ENCODE measurements at regions not wholly inside any gene's neighbourhood (a gene's known extent, or its start where the extent isn't known, plus 50 kb on each side); places are given as distances from the start of the nearest gene placed in this dataset.

DNA sequence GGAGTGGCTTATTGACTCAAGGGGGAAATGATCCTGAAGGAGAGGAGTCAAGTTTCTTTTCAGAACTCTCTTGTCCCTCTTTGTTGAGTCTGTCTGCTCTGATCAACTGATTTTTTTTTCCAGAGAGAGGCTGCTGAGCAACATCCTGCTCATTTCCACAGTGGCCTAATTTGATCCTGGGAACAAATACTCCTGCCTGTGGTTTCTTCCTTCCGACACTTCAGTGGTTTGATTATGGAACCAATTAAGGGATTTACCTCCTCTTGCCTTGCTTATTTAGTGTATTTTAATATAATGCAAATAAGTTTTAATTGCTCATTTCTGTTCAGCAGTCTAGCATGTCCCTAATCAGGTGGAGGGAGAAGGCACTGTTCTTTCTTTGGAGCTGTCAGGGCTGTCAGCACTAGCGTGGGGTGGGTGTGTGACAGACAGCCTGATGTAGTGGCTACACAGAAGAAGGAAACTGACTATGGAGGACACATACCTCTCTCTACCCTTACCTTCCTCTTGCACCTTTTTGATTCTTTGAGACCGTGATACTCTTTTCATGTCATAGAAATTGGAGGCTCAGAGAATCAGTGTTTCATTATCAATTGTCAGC lies 344.9 kb upstream of the STXBP6 start:
- no peak overlapping the region for H3K27ac ChIP-seq
- ATAC-seq (peak in 2 of 8 donors; percentile 67 to 75), DNase-seq (no peak)
- no peaks in the 10 kb centered on the region for H3K9me3 ChIP-seq
- no peak overlapping the region for H3K4me3 ChIP-seq
- H3K27me3 ChIP-seq, result no peaks in the 10 kb centered on the region
- TF ChIP-seq, protein P1, sequence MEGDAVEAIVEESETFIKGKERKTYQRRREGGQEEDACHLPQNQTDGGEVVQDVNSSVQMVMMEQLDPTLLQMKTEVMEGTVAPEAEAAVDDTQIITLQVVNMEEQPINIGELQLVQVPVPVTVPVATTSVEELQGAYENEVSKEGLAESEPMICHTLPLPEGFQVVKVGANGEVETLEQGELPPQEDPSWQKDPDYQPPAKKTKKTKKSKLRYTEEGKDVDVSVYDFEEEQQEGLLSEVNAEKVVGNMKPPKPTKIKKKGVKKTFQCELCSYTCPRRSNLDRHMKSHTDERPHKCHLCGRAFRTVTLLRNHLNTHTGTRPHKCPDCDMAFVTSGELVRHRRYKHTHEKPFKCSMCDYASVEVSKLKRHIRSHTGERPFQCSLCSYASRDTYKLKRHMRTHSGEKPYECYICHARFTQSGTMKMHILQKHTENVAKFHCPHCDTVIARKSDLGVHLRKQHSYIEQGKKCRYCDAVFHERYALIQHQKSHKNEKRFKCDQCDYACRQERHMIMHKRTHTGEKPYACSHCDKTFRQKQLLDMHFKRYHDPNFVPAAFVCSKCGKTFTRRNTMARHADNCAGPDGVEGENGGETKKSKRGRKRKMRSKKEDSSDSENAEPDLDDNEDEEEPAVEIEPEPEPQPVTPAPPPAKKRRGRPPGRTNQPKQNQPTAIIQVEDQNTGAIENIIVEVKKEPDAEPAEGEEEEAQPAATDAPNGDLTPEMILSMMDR (IDR thresholded peaks at IDR 0.05), result no peak
- H3K36me3 ChIP-seq, result no peaks in the 10 kb centered on the region
- WGBS, 2 donors, result 42 to 50% methylated on average over 3 of the region's 3 CpGs
- intact Hi-C loops (cut with DNase I), result no loop called here
- peaks cover 0 to 5% (median 0%) of the 10 kb centered on the region in 9 donors for H3K4me1 ChIP-seq

DNA sequence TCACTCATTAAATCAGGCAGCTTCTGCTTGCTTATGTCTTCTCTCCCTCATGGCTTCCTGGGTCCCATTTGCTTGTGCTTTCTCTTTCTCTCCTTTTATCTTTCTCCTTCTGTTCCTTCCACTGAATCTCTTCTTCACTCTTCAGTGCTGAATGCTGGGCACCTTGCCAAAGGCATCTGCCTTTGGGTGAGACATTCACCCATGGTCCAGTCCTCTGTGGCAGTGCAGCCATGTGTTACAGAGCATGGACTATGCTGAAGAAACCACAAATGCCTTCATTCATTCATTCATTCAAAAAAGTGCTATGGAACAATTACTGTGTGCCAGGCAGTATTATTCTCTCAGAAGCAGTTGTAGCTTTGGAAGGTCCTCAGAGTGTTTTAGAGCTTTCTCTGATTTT lies 344.4 kb upstream of the STXBP6 start:
- no peak overlapping the region for H3K27ac ChIP-seq
- H3K4me1 ChIP-seq, result peaks cover 0 to 5% (median 0%) of the 10 kb centered on the region in 9 donors
- intact Hi-C loops (cut with DNase I), result no loop called here
- TF ChIP-seq, protein P1 (IDR thresholded peaks at IDR 0.05), result no peak
- no peak for ATAC-seq
- H3K36me3 ChIP-seq, result no peaks in the 10 kb centered on the region
- H3K27me3 ChIP-seq, result no peaks in the 10 kb centered on the region
- DNase-seq, result no peak
- H3K4me3 ChIP-seq, result no peak overlapping the region
- H3K9me3 ChIP-seq, result no peaks in the 10 kb centered on the region

DNA sequence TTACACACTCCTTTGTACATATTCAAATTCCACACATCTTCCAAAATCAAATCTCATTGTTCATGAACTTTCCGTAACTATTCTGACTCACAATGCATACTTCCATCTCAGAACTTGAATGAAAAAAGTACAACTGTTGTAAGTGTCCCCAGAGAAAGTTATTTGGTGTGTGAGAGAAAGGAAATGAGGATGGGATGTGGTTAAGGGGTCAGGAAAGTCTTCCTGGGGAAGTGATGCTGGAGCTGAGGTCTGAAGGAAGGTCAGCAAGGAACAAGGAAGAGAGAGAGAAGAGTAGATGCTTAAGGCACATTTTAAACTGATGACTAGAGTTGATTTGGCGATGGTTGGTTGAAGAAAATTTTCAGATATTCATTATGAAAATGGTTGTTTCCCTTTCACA lies 340.0 kb upstream of the STXBP6 start:
- Histone ChIP-seq H3K27me3 (peaks cover 0 to 2% (median 0%) of the 10 kb centered on the region in 7 donors), H3K27ac (no peak overlapping the region), H3K4me3 (no peak overlapping the region), H3K9me3 (peaks cover 0 to 9% (median 0%) of the 10 kb centered on the region in 11 donors), H3K4me1 (peaks cover 0 to 5% (median 0%) of the 10 kb centered on the region in 9 donors), H3K36me3 (no peaks in the 10 kb centered on the region)
- intact Hi-C loops (cut with DNase I), result no loop called here
- 69 to 78% methylated on average over 2 of the region's 2 CpGs for WGBS, 2 donors
- TF ChIP-seq, protein P1 (IDR thresholded peaks at IDR 0.05), result no peak
- ATAC-seq, result no peak
- DNase-seq, result no peak

DNA sequence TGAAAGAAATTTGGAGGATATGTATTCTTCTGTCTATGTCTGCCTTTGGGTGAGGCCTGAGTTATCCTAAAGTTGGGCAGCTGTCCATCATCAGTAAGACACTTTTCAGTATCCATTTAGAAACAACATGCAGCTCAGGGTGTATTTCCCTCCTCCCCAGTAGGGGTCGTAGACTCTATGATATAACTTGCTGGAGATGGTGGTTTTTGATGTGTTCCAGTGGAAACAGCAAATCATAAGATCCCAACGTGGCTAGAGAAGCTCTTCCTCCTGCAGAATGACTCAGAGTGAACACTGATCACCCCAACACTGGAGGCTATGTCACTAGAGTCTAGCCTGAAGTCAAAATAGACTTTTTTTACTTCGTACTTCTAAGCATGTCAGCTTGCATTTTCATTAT lies 331.6 kb upstream of the STXBP6 start:
- ATAC-seq (no peak), DNase-seq (no peak)
- Histone ChIP-seq H3K9me3 (peaks cover 0 to 6% (median 0%) of the 10 kb centered on the region in 11 donors), H3K36me3 (no peaks in the 10 kb centered on the region), H3K4me1 (no peaks in the 10 kb centered on the region), H3K4me3 (no peak overlapping the region), H3K27ac (no peak overlapping the region), H3K27me3 (no peaks in the 10 kb centered on the region)
- TF ChIP-seq, protein P1 (IDR thresholded peaks at IDR 0.05), result peak in 1 of 9 donors; percentile 22
- WGBS, 2 donors, result 42 to 45% methylated on average over 3 of the region's 3 CpGs
- intact Hi-C loops (cut with DNase I), result no loop called here

All from heart right ventricle (tissue), 16 donors.